MM.1S (cell line): ENCODE measurements at regions not wholly inside any gene's neighbourhood (a gene's known extent, or its start where the extent isn't known, plus 50 kb on each side); places are given as distances from the start of the nearest gene placed in this dataset.
"Not testable (repeated sequence)": the region's sequence is repeated elsewhere in the genome, so short reads cannot be mapped to it uniquely, and the experiment has no call there.

Source experiments
- CTCF ChIP-seq: fragments of 300-600 bp; sonication (generic); IDR thresholded peaks from 2 replicates; pipeline ENCODE4 v1.5.1; 2016; ENCODE audit warnings: antibody characterized with exemption, low read length, mixed read lengths
- EZH2phosphoT487 ChIP-seq: fragments of 300-600 bp; sonication (generic); IDR thresholded peaks from 2 replicates; pipeline ENCODE4 v1.6.1; 2018; ENCODE audit warnings: antibody characterized with exemption, low read length

DNA sequence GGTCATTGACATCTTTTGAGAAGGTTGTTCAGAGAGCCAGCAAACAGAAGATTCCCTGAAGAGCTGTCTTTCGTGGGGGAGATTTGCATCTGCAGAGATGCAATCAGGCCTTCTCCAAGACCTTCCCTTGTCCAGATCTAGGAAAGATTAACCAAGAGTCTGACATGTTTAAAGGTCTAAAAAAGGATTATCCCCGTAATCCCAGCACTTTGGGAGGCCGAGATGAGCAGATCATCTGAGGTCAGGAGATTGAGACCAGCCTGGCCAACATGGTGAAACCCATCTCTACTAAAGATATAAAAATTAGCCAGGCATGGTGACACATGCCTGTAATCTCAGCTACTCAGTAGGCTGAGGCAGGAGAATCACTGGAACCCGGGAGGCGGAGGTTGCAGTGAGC lies 169.6 kb upstream of the IRF2BP2 start:
- not testable (repeated sequence) for TF ChIP-seq CTCF, EZH2phosphoT487
